Activated CD8-positive, alpha-beta T cell treated with anti-CD3 and anti-CD28 coated beads for 36 hours (primary cell): ENCODE measurements at regions not wholly inside any gene's neighbourhood (a gene's known extent, or its start where the extent isn't known, plus 50 kb on each side); places are given as distances from the start of the nearest gene placed in this dataset.
"Not testable (repeated sequence)": the region's sequence is repeated elsewhere in the genome, so short reads cannot be mapped to it uniquely, and the experiment has no call there.

ENCODE experiments used
- ATAC-seq: fragments of 200-7000 bp; cut with Tn5 transposase; one replicate; pipeline ENCODE4 v1.10.0; 2021; ENCODE audit warnings: mild to moderate bottlenecking, moderate library complexity
- CTCF ChIA-PET: fragments of 350-600 bp; sonication (Branson Sonifier 250); formaldehyde crosslinking; loops from one replicate; lab custom pipeline; 2021; ENCODE audit warnings: antibody characterized with exemption; lab: Charles Lee
- POLR2A ChIA-PET: fragments of 350-600 bp; sonication (Branson Sonifier 250); formaldehyde crosslinking; loops from one replicate; lab custom pipeline; 2021; ENCODE audit warnings: antibody characterized with exemption; lab: Charles Lee
- DNase-seq: peaks from one replicate; pipeline ENCODE4 v3.0.0-alpha.2; 2020
- H3K27ac Mint-ChIP-seq: one replicate; pipeline ENCODE4 v1.8.0; 2021; ENCODE audit warnings: mild to moderate bottlenecking, mixed read lengths
- H3K27me3 Mint-ChIP-seq: one replicate; pipeline ENCODE4 v1.8.0; 2021; ENCODE audit warnings: mixed read lengths
- H3K36me3 Mint-ChIP-seq: one replicate; pipeline ENCODE4 v1.8.0; 2021; ENCODE audit warnings: low read depth, mixed read lengths
- H3K4me1 Mint-ChIP-seq: one replicate; pipeline ENCODE4 v1.8.0; 2021; ENCODE audit warnings: low read depth, mixed read lengths
- H3K4me3 Mint-ChIP-seq: one replicate; pipeline ENCODE4 v1.8.0; 2021; ENCODE audit warnings: mild to moderate bottlenecking, moderate library complexity, mixed read lengths
- H3K9me3 Mint-ChIP-seq: one replicate; pipeline ENCODE4 v1.8.0; 2021; ENCODE audit warnings: mixed read lengths
- CTCF ChIP-seq: fragments of 200-600 bp; IDR thresholded peaks from one replicate; pipeline ENCODE4 v1.8.0; 2022; ENCODE audit warnings: antibody characterized with exemption, mild to moderate bottlenecking
- intact Hi-C: fragments of 100-400 bp; cut with micrococcal nuclease; formaldehyde crosslinking; loops from one replicate; pipeline ENCODE4 v1.10.0; 2022

DNA sequence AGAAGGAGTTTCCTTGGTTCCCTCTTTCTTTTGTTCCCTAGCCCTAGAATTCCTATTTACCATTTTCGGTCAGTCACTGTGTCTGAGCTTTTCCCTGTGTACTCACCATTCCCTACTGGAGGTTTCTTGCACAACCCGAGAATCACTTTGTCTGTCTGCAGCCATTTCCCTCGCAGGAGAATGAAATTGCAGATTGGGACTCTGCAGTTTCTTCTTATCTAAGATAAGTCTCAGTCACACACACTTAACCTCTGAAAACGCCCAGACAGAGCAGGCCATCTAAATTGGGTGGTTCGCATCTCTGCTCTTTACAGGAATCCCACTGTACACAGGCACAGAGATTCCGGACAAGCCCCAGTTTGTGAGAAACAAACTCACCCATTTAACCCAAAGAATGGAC lies 58.6 kb upstream of the CNTNAP2 start:
- H3K36me3 Mint-ChIP-seq: no peaks in the 10 kb centered on the region
- ATAC-seq (no peak), DNase-seq (no peak)
- intact Hi-C loops: no loop called here
- H3K4me1 Mint-ChIP-seq: no peaks in the 10 kb centered on the region
- H3K27ac Mint-ChIP-seq: no peak overlapping the region
- H3K27me3 Mint-ChIP-seq: no peaks in the 10 kb centered on the region
- no peak overlapping the region for H3K4me3 Mint-ChIP-seq
- TF ChIP-seq CTCF: no peak
- ChIA-PET POLR2A (no interaction called here), CTCF (no interaction called here)
- peaks cover 3% of the 10 kb centered on the region for H3K9me3 Mint-ChIP-seq

GRCh38 chr7:146054909-146055308 lies 61.7 kb upstream of the CNTNAP2 start:
- Mint-ChIP-seq H3K4me3 (no peak overlapping the region), H3K27ac (no peak overlapping the region), H3K36me3 (no peaks in the 10 kb centered on the region), H3K4me1 (no peaks in the 10 kb centered on the region), H3K27me3 (no peaks in the 10 kb centered on the region), H3K9me3 (peaks cover 3% of the 10 kb centered on the region)
- DNase-seq: no peak
- ATAC-seq: no peak
- POLR2A ChIA-PET: no interaction called here
- no peak for TF ChIP-seq CTCF
- intact Hi-C loops: no loop called here
- CTCF ChIA-PET: no interaction called here

- Mint-ChIP-seq H3K4me1 (no peaks in the 10 kb centered on the region), H3K27ac (no peak overlapping the region), H3K4me3 (no peak overlapping the region), H3K27me3 (no peaks in the 10 kb centered on the region), H3K36me3 (no peaks in the 10 kb centered on the region), H3K9me3 (peaks cover 3% of the 10 kb centered on the region)
- CTCF ChIA-PET: no interaction called here
- POLR2A ChIA-PET: no interaction called here
- intact Hi-C loops: no loop called here
- ATAC-seq (no peak), DNase-seq (no peak)
- no peak for TF ChIP-seq CTCF
These were observed 63.1 kb upstream of the CNTNAP2 start for GRCh38 chr7:146053492-146053891.

- CTCF ChIA-PET, POLR2A ChIA-PET, DNase-seq, H3K27me3 Mint-ChIP-seq, H3K4me3 Mint-ChIP-seq, H3K9me3 Mint-ChIP-seq, H3K36me3 Mint-ChIP-seq, H3K27ac Mint-ChIP-seq, intact Hi-C loops, ATAC-seq, H3K4me1 Mint-ChIP-seq: not testable (repeated sequence)
These were observed 73.3 kb upstream of the CNTNAP2 start for GRCh38 chr7:146043310-146043709.

DNA sequence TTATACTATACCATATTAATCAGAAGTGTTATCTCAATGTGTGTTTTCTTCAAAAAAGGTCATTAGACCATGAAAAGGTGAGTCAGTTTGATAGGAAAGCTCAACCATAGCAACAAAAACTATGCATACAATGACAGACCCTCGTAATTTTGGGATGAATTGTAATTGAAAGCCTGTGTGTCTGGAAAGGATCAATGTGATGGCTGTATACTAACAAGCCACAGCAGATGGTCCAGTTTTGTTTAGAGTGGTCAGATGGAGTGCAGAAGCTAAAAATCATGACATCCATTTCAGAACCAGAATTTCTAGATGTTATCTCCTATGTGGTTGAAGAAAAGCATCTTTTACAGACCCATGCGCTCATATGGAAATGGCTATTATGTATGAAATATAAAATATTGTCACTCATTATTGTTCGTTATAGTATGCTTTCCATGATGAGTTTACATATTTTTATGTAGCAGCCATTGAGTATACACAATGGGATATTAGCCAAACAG lies 88.3 kb upstream of the CNTNAP2 start:
- no peaks in the 10 kb centered on the region for H3K4me1 Mint-ChIP-seq
- H3K27me3 Mint-ChIP-seq: no peaks in the 10 kb centered on the region
- peaks cover 10% of the 10 kb centered on the region for H3K9me3 Mint-ChIP-seq
- no peak overlapping the region for H3K4me3 Mint-ChIP-seq
- DNase-seq: no peak
- ChIA-PET CTCF (no interaction called here), POLR2A (no interaction called here)
- intact Hi-C loops: no loop called here
- ATAC-seq: no peak
- H3K36me3 Mint-ChIP-seq: no peaks in the 10 kb centered on the region
- H3K27ac Mint-ChIP-seq: no peak overlapping the region
- no peak for TF ChIP-seq CTCF

DNA sequence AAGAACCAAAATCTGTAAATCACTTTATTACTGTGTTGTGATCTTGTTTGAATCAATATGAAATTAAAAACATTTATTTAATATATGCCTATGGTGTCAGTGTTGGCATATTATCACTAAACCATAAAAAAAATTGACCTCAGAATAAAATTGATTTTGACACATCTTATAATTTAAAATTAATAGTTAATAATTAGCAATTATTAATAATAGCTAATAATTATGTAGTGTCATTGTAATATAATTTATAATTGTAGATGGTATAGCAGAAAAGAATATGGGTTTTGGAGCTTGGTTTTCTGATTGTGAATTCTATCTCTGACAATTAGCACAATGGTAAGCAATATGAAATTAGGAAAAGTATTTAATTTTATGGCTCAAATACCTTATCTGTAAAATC lies 89.4 kb upstream of the CNTNAP2 start:
- ChIA-PET CTCF (no interaction called here), POLR2A (no interaction called here)
- ATAC-seq (no peak), DNase-seq (no peak)
- Mint-ChIP-seq H3K4me1 (no peaks in the 10 kb centered on the region), H3K36me3 (no peaks in the 10 kb centered on the region), H3K9me3 (peaks cover 13% of the 10 kb centered on the region), H3K27ac (no peak overlapping the region), H3K4me3 (no peak overlapping the region), H3K27me3 (no peaks in the 10 kb centered on the region)
- intact Hi-C loops: no loop called here
- no peak for TF ChIP-seq CTCF
